ENCODE measurements at regions not wholly inside any gene's neighbourhood (a gene's known extent, or its start where the extent isn't known, plus 50 kb on each side); places are given as distances from the start of the nearest gene placed in this dataset.

DNA sequence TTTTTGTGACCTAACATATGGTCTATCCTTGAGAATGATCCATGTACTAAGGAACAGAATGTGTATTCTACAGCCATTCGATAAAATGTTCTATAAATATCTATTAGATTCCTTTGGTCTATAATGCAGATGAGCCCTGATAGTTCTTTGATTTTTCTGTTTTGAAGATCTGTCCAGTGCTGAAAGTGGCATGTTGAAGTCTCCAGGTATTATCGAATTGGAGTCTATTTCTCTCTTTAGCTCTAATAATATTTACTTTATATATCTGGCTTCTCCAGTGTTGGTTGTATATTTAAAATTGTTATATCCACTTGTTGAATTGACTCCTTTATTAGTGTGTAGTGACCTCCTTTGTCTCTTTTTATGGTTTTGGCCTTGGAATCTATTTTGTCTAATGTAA lies 377.9 kb downstream of the ARL6IP6 start:
- DNase-seq: no peak

DNA sequence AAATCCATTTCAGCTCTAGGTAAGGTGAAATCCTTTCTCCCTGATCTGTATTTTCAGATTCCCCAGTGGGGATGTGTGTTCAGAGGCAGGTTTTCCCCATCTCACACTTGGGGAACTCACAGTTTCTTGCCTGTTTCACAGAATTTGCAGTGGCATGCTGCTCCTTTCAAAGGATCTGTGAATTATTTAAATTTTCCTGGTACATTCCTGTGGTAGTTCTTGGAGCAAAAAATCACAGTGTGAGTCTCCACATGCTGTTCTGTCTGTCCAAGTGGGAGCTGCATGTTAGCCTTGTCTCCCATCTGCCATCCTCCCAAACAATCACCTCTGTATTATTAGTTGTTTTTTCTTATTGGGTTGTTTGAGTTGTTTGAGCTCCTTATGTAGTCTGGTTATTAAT lies 372.9 kb downstream of the ARL6IP6 start:
- no peak for DNase-seq

- DNase-seq: no peak
Observed at GRCh38 chr2:153079315-153079714, 360.9 kb downstream of the ARL6IP6 start.

DNA sequence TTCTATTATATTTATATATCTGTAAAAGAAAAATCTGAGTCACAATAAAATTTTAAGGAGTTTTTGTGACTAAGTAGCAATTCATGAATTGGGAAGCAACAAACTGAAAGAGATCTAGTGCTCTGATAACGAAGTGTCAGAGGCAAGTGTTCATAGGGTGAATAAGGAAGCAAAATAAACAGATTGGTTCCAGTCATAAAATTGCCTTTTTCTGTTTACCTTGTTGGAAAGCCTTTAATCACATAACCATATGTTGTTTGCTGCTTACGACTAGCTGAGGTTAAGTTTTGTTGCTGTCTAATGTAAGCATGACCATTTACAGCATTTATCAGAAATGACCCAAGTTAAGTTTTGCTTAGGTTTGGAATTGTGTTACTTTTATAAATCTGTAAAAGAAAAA lies 358.9 kb downstream of the ARL6IP6 start:
- peak; percentile 5 for DNase-seq

- DNase-seq: no peak
Observed at GRCh38 chr2:153074207-153074606, 355.8 kb downstream of the ARL6IP6 start.

DNA sequence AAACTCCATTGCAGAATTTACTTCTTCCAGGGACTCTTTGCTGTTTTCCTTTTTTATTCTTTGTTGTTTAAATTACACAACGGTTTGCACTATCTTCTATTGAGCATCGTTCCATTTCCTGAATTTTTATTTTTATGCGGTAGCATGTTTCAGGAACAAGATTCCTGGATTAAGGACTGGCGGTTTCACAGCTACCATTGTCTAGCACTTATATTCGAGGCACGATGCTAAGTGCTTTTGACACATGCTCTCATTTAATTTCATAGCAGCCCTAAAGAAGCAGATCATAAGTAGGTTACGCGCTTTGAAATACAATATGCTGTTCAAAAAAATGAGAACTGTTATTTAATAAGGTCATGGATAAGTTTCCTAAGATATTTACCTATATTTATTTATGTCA lies 354.4 kb downstream of the ARL6IP6 start:
- DNase-seq: no peak

GRCh38 chr2:153072077-153072476 lies 353.7 kb downstream of the ARL6IP6 start:
- no peak for DNase-seq

DNA sequence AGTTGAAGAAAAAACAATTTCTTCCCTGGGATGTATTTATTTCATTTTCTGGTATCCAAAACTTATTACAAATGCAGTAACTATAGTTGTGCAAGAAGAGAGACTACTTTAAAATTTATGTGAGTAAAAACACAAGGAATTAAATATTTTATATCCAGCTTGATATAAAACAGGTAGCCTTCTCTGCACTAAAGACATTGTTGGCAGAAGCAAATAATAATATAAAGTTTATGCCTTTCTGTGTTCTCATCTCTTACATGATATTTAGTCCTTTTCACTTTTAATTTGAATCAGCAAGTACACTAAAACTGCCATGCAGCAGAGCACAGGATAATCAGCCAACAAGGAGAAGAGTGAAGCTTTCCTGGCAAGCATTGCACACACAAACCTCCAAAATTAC lies 352.7 kb downstream of the ARL6IP6 start:
- DNase-seq: no peak

DNA sequence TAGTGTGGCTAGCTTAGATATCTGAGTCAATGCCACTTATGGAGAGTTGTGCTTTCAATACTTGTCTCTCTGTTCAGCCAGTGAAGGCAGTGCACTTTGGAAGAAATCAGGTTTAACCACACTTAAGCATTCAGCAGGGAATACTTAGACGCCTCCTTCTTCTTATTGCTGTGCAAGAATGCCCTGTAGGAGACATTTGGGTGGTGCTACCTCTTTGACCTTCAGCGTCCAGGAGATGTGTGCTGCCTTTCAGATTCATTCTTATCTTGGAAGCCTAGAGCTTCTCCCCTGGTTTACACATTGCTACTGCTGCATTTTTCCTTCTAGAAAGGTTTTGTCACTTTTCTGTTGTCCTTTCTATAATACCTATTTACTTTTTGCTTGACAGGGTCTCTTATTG lies 350.5 kb downstream of the ARL6IP6 start:
- DNase-seq: no peak

GRCh38 chr2:153068052-153068451 lies 349.6 kb downstream of the ARL6IP6 start:
- no peak for DNase-seq

DNA sequence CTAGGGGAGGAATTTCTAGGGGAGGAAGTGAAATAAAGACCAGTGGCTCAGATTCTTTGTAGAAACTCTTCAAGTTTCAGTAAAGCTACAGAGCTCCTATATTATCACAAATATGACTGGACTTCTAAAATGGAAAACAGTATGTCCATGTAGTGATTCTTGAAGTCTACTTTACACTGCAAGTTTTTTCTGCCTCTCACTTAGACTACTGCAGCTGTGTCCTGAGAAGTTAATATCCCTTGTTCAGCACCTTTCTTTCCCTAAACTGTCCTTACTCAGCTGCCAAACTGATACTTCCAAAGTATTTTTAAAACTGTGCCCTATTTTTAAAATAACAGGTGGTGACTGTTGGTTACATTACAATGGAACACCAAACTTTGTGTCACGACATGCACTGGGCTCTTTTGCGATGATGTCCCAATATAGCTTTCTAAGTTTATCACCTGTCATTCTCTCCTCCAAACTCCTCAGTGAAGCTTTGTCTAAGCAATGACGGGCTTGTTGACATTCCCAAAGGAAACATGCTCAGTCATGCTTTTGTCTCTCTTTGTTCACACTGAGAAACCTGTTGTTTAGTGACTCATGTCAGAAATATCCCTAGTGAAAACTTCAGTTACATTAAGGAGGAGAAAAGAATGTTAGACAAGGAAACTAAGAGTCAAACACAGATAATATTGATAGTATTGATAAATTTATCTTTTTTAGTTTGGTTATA lies 341.1 kb downstream of the ARL6IP6 start:
- peak; percentile 57 for DNase-seq

GRCh38 chr2:153057743-153058142 lies 339.3 kb downstream of the ARL6IP6 start:
- DNase-seq: no peak

DNA sequence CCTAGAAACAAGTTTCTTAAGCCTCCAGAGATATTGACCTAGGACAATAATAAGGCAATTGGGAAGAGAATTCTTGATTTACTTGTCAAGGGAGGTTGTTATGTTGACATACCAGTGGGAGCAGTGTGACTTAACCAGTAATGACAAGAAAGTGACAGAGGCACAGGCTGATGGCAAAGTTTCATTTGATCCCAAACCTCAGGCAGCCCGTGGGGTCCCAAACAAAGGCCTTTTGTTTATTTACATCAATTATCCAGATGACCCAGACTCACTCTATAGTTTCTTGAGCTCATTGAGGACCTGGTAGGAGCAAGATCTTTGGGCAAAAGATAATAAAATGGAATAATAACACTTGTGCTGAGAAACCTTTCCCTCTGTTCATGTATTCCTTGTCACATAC lies 336.8 kb downstream of the ARL6IP6 start:
- DNase-seq: no peak

- no peak for DNase-seq
Observed at GRCh38 chr2:153052807-153053559, 334.6 kb downstream of the ARL6IP6 start.

DNA sequence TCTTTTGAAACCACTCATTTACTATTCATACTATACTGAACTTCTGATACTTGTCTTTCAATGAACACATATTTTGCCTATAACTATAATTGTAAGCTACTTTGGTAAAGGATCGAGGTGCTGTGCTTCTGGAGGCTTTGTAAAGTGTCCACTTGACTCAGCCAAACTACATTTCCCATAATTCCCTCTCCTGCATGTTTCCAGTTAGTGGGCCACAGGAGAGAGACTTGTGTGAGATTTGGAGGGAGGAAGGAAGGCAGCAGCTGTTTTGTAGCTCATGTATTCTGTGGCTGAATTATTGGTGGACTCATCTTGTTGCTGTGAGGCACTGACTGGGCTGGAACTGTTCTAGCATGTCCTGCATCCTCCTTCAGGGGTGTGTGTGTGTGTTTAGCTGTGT lies 328.8 kb downstream of the ARL6IP6 start:
- DNase-seq: no peak

- no peak for DNase-seq
Observed at GRCh38 chr2:153043385-153043784, 325.0 kb downstream of the ARL6IP6 start.

- DNase-seq: no peak
Observed at GRCh38 chr2:153028626-153029025, 310.2 kb downstream of the ARL6IP6 start.

DNA sequence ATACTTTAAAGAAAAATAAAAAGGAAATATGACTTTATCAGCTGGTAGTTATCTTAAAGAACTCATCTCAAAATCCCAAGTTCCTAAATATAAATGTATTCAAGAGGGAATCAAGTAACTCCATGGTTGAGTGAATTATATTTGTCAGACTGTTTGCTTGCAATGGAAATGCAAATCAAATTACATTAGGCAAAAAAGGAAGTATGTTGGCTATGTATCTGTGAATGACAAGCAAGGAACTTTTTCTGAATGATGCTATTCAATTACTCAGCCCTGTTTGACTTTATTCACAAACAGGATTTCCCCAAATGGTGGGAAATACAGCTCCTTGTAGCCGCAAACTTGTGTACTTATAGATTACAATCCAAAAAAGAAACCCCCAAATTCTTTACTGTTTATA lies 309.1 kb downstream of the ARL6IP6 start:
- no peak for DNase-seq

DNA sequence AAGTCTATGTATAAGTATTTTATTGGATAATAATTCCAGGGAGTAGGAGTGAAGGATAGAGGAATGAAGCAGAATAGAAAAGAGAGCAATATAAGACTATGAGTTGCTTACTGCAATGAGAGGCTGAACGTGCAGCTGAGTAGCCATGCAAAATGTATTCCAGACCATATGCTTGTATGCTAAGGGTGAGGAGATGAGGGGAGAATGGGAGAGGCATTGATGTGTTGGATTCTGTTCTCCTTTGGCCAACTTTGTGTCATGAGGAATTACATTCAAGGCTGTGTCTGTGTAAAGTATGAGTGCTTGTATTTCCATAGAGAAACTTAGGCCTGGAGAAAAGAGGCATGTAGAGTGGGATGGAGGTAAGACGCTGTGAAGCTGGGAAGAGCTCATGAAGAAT lies 301.8 kb downstream of the ARL6IP6 start:
- no peak for DNase-seq

GRCh38 chr2:153005071-153005730 lies 286.8 kb downstream of the ARL6IP6 start:
- no peak for DNase-seq

DNA sequence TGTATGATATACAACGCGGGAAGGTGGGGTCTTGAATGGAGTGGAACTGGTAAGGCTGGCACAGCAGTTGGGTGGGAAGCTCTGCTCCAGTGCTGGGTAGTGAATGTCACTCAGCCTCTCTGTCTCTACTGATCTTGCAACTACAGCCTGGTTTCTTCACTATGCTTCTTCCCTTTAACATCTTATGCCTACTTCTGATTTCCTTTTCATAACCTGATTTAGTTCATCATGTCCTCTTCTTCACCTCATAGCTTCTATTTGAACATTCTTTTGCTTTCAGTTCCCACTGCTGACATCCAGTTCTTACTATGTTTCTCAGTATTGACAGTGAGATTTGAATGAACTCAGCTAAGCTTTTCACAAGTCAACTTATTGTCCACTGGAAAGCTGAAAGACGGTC lies 286.2 kb downstream of the ARL6IP6 start:
- no peak for DNase-seq

- DNase-seq: no peak
Observed at GRCh38 chr2:152974146-152974545, 255.7 kb downstream of the ARL6IP6 start.

GRCh38 chr2:152971685-152972084 lies 253.3 kb downstream of the ARL6IP6 start:
- DNase-seq: no peak

GRCh38 chr2:152962446-152962845 lies 244.0 kb downstream of the ARL6IP6 start:
- no peak for DNase-seq

Data from DMS153 (cell line).